Liver (tissue), 8 donors: ENCODE measurements at regions not wholly inside any gene's neighbourhood (a gene's known extent, or its start where the extent isn't known, plus 50 kb on each side); places are given as distances from the start of the nearest gene placed in this dataset.

ENCODE experiments used
- DNase-seq: peaks from one replicate; pipeline ENCODE4 v3.0.0-alpha.2; 2017; ENCODE audit warnings: low spot score
- H3K27ac ChIP-seq, 2 donors: one replicate each; pipeline ENCODE4 v1.7.0; 2013; ENCODE audit warnings: inconsistent platforms in 2 of 2, low read length in 2 of 2, control low read depth in 1 of 2, low read depth in 1 of 2, mild to moderate bottlenecking in 1 of 2
- H3K27me3 ChIP-seq, 4 donors: one replicate each; pipeline versions ENCODE4 v1.6.1 to v1.7.0; 2013; ENCODE audit warnings: low read length in 3 of 4, inconsistent platforms in 1 of 4, mild to moderate bottlenecking in 1 of 4, moderate library complexity in 1 of 4; ENCODE audit not compliant: control insufficient read depth in 4 of 4, insufficient read depth in 4 of 4
- H3K36me3 ChIP-seq, 4 donors: one replicate each; pipeline versions ENCODE4 v1.6.1 to v1.7.0; 2013; ENCODE audit warnings: low read length in 3 of 4, mild to moderate bottlenecking in 3 of 4, low read depth in 1 of 4, moderate library complexity in 1 of 4; ENCODE audit not compliant: control insufficient read depth in 4 of 4, insufficient read depth in 3 of 4
- H3K4me1 ChIP-seq, 4 donors: one replicate each; pipeline versions ENCODE4 v1.6.1 to v1.7.0; 2013; ENCODE audit warnings: low read length in 3 of 4, mild to moderate bottlenecking in 3 of 4, moderate library complexity in 1 of 4; ENCODE audit not compliant: control insufficient read depth in 4 of 4, insufficient read depth in 4 of 4
- H3K4me3 ChIP-seq, 3 donors: one replicate each; pipeline versions ENCODE4 v1.6.1 to v1.7.0; 2013; ENCODE audit warnings: low read length in 3 of 3, control low read depth in 1 of 3, low read depth in 1 of 3, mild to moderate bottlenecking in 1 of 3
- H3K9ac ChIP-seq, 2 donors: one replicate each; pipeline ENCODE4 v1.7.0; 2013; ENCODE audit warnings: low read length in 2 of 2, mild to moderate bottlenecking in 2 of 2, moderate library complexity in 2 of 2, control low read depth in 1 of 2, low read depth in 1 of 2
- H3K9me3 ChIP-seq, 4 donors: one replicate each; pipeline versions ENCODE4 v1.6.1 to v1.7.0; 2013; ENCODE audit warnings: low read length in 3 of 4; ENCODE audit not compliant: control insufficient read depth in 4 of 4
- ATF3 ChIP-seq: IDR thresholded peaks from 2 replicates; pipeline ENCODE4 v1.6.1; 2016; ENCODE audit warnings: antibody characterized with exemption
- EGR1 ChIP-seq, 2 donors: IDR thresholded peaks; 2 replicates each; pipeline ENCODE4 v1.6.1; 2016 to 2018; ENCODE audit warnings: antibody characterized with exemption in 2 of 2, low read depth in 2 of 2
- FOXA1 ChIP-seq: IDR thresholded peaks from 2 replicates; pipeline ENCODE4 v1.6.1; 2016; ENCODE audit warnings: antibody characterized with exemption
- GABPA ChIP-seq, 2 donors: IDR thresholded peaks in 1 of 2; conservative IDR thresholded peaks in 1 of 2; 2 replicates each; pipeline ENCODE4 v1.6.1; 2016; ENCODE audit warnings: antibody characterized with exemption in 2 of 2, mild to moderate bottlenecking in 1 of 2, moderate library complexity in 1 of 2
- HNF4A ChIP-seq, 2 donors: conservative IDR thresholded peaks; 2 replicates each; pipeline ENCODE4 v1.6.1; 2016; ENCODE audit warnings: antibody characterized with exemption in 2 of 2, mild to moderate bottlenecking in 2 of 2
- HNF4G ChIP-seq: IDR thresholded peaks from 2 replicates; pipeline ENCODE4 v1.6.1; 2016; ENCODE audit warnings: antibody characterized with exemption
- JUND ChIP-seq, 2 donors: IDR thresholded peaks; 2 replicates each; pipeline ENCODE4 v1.6.1; 2016; ENCODE audit warnings: antibody characterized with exemption in 2 of 2
- MAX ChIP-seq: IDR thresholded peaks from 2 replicates; pipeline ENCODE4 v1.6.1; 2016; ENCODE audit warnings: antibody characterized with exemption
- NR2F2 ChIP-seq: IDR thresholded peaks from 2 replicates; pipeline ENCODE4 v1.6.1; 2016; ENCODE audit warnings: antibody characterized with exemption
- RAD21 ChIP-seq, 2 donors: IDR thresholded peaks; 2 replicates each; pipeline ENCODE4 v1.6.1; 2016; ENCODE audit warnings: antibody characterized with exemption in 2 of 2, mild to moderate bottlenecking in 2 of 2
- RXRA ChIP-seq, 2 donors: IDR thresholded peaks; 2 replicates each; pipeline ENCODE4 v1.6.1; 2017 to 2018; ENCODE audit warnings: antibody characterized with exemption in 2 of 2, mild to moderate bottlenecking in 1 of 2
- SP1 ChIP-seq: IDR thresholded peaks from 2 replicates; pipeline ENCODE4 v1.6.1; 2018; ENCODE audit warnings: antibody characterized with exemption, mild to moderate bottlenecking
- TAF1 ChIP-seq: conservative IDR thresholded peaks from 2 replicates; pipeline ENCODE4 v1.6.1; 2016; ENCODE audit warnings: antibody characterized with exemption, mild to moderate bottlenecking
- YY1 ChIP-seq: IDR thresholded peaks from 2 replicates; pipeline ENCODE4 v1.6.1; 2016; ENCODE audit warnings: antibody characterized with exemption, mild to moderate bottlenecking
- ZBTB33 ChIP-seq: IDR thresholded peaks from 2 replicates; pipeline ENCODE4 v1.6.1; 2016; ENCODE audit warnings: antibody characterized with exemption
- WGBS: extraction: QIAGEN DNeasy Blood & Tissue Kit; methylation state at CpG from one replicate; pipeline ENCODE4 v1.1.7; 2013; 5-methylcytosine and 5-hydroxymethylcytosine counted together
- TF ChIP-seq, protein P1 (sequence below): IDR thresholded peaks from 2 replicates; pipeline ENCODE4 v1.6.1; 2016; ENCODE audit warnings: antibody characterized with exemption, mild to moderate bottlenecking
- TF ChIP-seq, protein P2 (sequence below): fragments of 150-350 bp; IDR thresholded peaks from 2 replicates; pipeline ENCODE4 v1.5.1; 2017; ENCODE audit warnings: improper control_type of control experiment, low read depth, low read length; ENCODE audit not compliant: missing input control
- donor health status: healthy.
- donor health status: healthy.
- donor health status: healthy.
- donor health status: healthy.
- donor health status: healthy.

DNA sequence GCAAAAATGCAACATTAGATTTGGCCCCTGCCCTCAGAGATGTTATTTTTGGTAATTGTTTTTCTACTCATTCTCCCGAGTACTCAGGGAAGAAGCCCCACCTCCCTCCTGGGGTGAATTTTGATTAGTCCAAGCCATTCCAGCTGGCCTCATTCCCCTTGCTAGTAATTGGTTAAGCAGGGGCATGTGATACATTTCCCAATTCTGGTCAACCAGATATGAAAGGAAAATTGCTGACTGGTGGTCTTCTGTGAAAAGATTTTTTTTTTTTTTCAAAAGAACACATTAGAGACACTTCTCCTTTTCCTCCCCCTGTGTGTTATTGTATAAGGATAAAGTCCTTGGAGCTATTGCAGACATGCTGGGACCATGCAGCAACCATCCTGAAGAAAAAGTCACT, 71.1 kb upstream of the AKT3 start:
- DNase-seq = no peak
- no peaks in the 10 kb centered on the region for H3K36me3 ChIP-seq
- 28% methylated on average over 1 of the region's 1 CpG for WGBS
- no peaks in the 10 kb centered on the region for H3K9me3 ChIP-seq
- H3K27ac ChIP-seq = no peak overlapping the region
- no peak overlapping the region for H3K4me3 ChIP-seq
- H3K9ac ChIP-seq = no peak overlapping the region
- peaks cover 4 to 13% (median 9%) of the 10 kb centered on the region in 4 donors for H3K4me1 ChIP-seq
- TF ChIP-seq, protein P1, sequence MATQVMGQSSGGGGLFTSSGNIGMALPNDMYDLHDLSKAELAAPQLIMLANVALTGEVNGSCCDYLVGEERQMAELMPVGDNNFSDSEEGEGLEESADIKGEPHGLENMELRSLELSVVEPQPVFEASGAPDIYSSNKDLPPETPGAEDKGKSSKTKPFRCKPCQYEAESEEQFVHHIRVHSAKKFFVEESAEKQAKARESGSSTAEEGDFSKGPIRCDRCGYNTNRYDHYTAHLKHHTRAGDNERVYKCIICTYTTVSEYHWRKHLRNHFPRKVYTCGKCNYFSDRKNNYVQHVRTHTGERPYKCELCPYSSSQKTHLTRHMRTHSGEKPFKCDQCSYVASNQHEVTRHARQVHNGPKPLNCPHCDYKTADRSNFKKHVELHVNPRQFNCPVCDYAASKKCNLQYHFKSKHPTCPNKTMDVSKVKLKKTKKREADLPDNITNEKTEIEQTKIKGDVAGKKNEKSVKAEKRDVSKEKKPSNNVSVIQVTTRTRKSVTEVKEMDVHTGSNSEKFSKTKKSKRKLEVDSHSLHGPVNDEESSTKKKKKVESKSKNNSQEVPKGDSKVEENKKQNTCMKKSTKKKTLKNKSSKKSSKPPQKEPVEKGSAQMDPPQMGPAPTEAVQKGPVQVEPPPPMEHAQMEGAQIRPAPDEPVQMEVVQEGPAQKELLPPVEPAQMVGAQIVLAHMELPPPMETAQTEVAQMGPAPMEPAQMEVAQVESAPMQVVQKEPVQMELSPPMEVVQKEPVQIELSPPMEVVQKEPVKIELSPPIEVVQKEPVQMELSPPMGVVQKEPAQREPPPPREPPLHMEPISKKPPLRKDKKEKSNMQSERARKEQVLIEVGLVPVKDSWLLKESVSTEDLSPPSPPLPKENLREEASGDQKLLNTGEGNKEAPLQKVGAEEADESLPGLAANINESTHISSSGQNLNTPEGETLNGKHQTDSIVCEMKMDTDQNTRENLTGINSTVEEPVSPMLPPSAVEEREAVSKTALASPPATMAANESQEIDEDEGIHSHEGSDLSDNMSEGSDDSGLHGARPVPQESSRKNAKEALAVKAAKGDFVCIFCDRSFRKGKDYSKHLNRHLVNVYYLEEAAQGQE = no peak
- TF ChIP-seq, protein P2, sequence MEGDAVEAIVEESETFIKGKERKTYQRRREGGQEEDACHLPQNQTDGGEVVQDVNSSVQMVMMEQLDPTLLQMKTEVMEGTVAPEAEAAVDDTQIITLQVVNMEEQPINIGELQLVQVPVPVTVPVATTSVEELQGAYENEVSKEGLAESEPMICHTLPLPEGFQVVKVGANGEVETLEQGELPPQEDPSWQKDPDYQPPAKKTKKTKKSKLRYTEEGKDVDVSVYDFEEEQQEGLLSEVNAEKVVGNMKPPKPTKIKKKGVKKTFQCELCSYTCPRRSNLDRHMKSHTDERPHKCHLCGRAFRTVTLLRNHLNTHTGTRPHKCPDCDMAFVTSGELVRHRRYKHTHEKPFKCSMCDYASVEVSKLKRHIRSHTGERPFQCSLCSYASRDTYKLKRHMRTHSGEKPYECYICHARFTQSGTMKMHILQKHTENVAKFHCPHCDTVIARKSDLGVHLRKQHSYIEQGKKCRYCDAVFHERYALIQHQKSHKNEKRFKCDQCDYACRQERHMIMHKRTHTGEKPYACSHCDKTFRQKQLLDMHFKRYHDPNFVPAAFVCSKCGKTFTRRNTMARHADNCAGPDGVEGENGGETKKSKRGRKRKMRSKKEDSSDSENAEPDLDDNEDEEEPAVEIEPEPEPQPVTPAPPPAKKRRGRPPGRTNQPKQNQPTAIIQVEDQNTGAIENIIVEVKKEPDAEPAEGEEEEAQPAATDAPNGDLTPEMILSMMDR = no peak
- TF ChIP-seq TAF1 (no peak), SP1 (no peak), RAD21 (IDR thresholded peaks at IDR 0.05) (no peak), RXRA (IDR thresholded peaks at IDR 0.05) (no peak), JUND (IDR thresholded peaks at IDR 0.05) (no peak), FOXA1 (no peak), EGR1 (IDR thresholded peaks at IDR 0.05; ENCODE audit: low read depth in 2 of 2) (no peak), YY1 (no peak), MAX (no peak), HNF4G (no peak), ATF3 (no peak), NR2F2 (no peak), HNF4A (conservative IDR thresholded peaks at IDR 0.05) (no peak), ZBTB33 (no peak), GABPA (IDR thresholded peaks at IDR 0.05 in 1 of 2, conservative IDR thresholded peaks at IDR 0.05 in 1 of 2) (no peak)
- H3K27me3 ChIP-seq = peaks cover 0 to 19% (median 2%) of the 10 kb centered on the region in 4 donors
